ENCODE measurements at regions not wholly inside any gene's neighbourhood (a gene's known extent, or its start where the extent isn't known, plus 50 kb on each side); places are given as distances from the start of the nearest gene placed in this dataset.

- no peak for DNase-seq
Measured at GRCh38 chr10:113967126-113967525, 76.5 kb upstream of the ADRB1 start.

- DNase-seq: no peak
Measured at GRCh38 chr10:113970641-113971040, 73.0 kb upstream of the ADRB1 start.

GRCh38 chr10:113971349-113971973 is 72.2 kb upstream of the ADRB1 start:
- DNase-seq: no peak

- DNase-seq: no peak
Measured at GRCh38 chr10:113977174-113977573, 66.5 kb upstream of the ADRB1 start.

- DNase-seq: no peak
Measured at GRCh38 chr10:113978802-113979201, 64.9 kb upstream of the ADRB1 start.

GRCh38 chr10:113979409-113979808 is 64.3 kb upstream of the ADRB1 start:
- no peak for DNase-seq

GRCh38 chr10:113980408-113981087 is 63.1 kb upstream of the ADRB1 start:
- no peak for DNase-seq

GRCh38 chr10:113982296-113982695 is 61.4 kb upstream of the ADRB1 start:
- no peak for DNase-seq

- no peak for DNase-seq
Measured at GRCh38 chr10:113982769-113983168, 60.9 kb upstream of the ADRB1 start.

GRCh38 chr10:113983552-113983951 is 60.1 kb upstream of the ADRB1 start:
- peak in 1 of 2 donors; percentile 18 for DNase-seq

- no peak for DNase-seq
Measured at GRCh38 chr10:113985297-113985844, 58.3 kb upstream of the ADRB1 start.

GRCh38 chr10:113986316-113986715 is 57.4 kb upstream of the ADRB1 start:
- no peak for DNase-seq

- DNase-seq: no peak
Measured at GRCh38 chr10:113987156-113987555, 56.5 kb upstream of the ADRB1 start.

GRCh38 chr10:113987805-113988204 is 55.9 kb upstream of the ADRB1 start:
- peak; percentile 8 to 63 for DNase-seq

GRCh38 chr10:113988535-113988934 is 55.1 kb upstream of the ADRB1 start:
- no peak for DNase-seq

GRCh38 chr10:113991091-113991860 is 52.4 kb upstream of the ADRB1 start:
- no peak for DNase-seq

- DNase-seq: no peak
Measured at GRCh38 chr10:113992471-113993011, 51.1 kb upstream of the ADRB1 start.

GRCh38 chr10:113993489-113993991 is 50.1 kb upstream of the ADRB1 start:
- no peak for DNase-seq

All from CD4-positive, alpha-beta T cell treated with Interleukin-1 beta for 1 hour (primary cell).